SK-N-SH (cell line): ENCODE measurements at regions not wholly inside any gene's neighbourhood (a gene's known extent, or its start where the extent isn't known, plus 50 kb on each side); places are given as distances from the start of the nearest gene placed in this dataset.
A peak's percentile ranks its signal among the peaks of the same experiment; 100 is the strongest.

Experiments
- CTCF ChIA-PET: fragments of 300-600, 350-600 bp; formaldehyde crosslinking; extraction: SDS; loops from one replicate; lab custom pipeline; 2021; lab: Yijun Ruan, JAX
- POLR2A ChIA-PET: fragments of 350-600 bp; sonication (Branson Sonifier 250); formaldehyde crosslinking; extraction: SDS; loops from one replicate; lab custom pipeline; 2020; ENCODE audit warnings: antibody characterized with exemption, inconsistent platforms; lab: Yijun Ruan, JAX
- DNase-seq: peaks from one replicate; pipeline ENCODE4 v3.0.0; 2012
- H2AFZ ChIP-seq: fragments of 200-600 bp; sonication (generic); 2 replicates; pipeline ENCODE4 v1.8.1; 2016; ENCODE audit warnings: antibody characterized with exemption, mild to moderate bottlenecking, low read depth
- H3F3A ChIP-seq: fragments of 200-600 bp; sonication (generic); replicated peaks from 2 replicates; pipeline ENCODE3; 2016; ENCODE audit warnings: antibody characterized with exemption, mild to moderate bottlenecking; ENCODE audit not compliant: insufficient read depth
- H3K27ac ChIP-seq, 2 experiments: fragments of 200-500 bp in 1 of 2; fragments of 200-600 bp in 1 of 2; sonication (Bioruptor generic) in 1 of 2; sonication (generic), shearing (Covaris generic) in 1 of 2; 2 replicates each; pipeline versions ENCODE4 v1.5.1 to v1.6.1; 2014 to 2016; ENCODE audit warnings: low read depth in 2 of 2, inconsistent platforms in 1 of 2, low read length in 1 of 2, mild to moderate bottlenecking in 1 of 2, mixed read lengths in 1 of 2
- H3K27me3 ChIP-seq: fragments of 200-600 bp; sonication (generic), shearing (Covaris generic); 2 replicates; pipeline ENCODE4 v1.6.1; 2016; ENCODE audit warnings: mixed run types; ENCODE audit not compliant: insufficient read depth
- H3K36me3 ChIP-seq, 2 experiments: fragments of 200-500 bp in 1 of 2; fragments of 200-600 bp in 1 of 2; sonication (Bioruptor generic) in 1 of 2; sonication (generic) in 1 of 2; replicated peaks in 1 of 2; 2 replicates each; pipeline versions ENCODE3 to v1.5.1; 2014 to 2016; ENCODE audit warnings: low read length in 1 of 2, mild to moderate bottlenecking in 1 of 2; ENCODE audit not compliant: insufficient read depth in 2 of 2, control insufficient read depth in 1 of 2
- H3K4me1 ChIP-seq, 2 experiments: fragments of 200-500 bp in 1 of 2; fragments of 200-600 bp in 1 of 2; sonication (Bioruptor generic) in 1 of 2; sonication (generic), shearing (Covaris generic) in 1 of 2; 2 replicates each; pipeline versions ENCODE4 v1.5.1 to v1.6.1; 2014 to 2016; ENCODE audit warnings: low read depth in 1 of 2, low read length in 1 of 2, mixed run types in 1 of 2; ENCODE audit not compliant: insufficient read depth in 2 of 2, control insufficient read depth in 1 of 2
- H3K4me2 ChIP-seq: fragments of 200-600 bp; sonication (generic), shearing (Covaris generic); 2 replicates; pipeline ENCODE4 v1.6.1; 2017; ENCODE audit warnings: mixed run types
- H3K4me3 ChIP-seq, 2 experiments: fragments of 200-500 bp in 1 of 2; fragments of 200-600 bp in 1 of 2; sonication (Bioruptor generic) in 1 of 2; sonication (generic), shearing (Covaris generic) in 1 of 2; 2 replicates each; pipeline versions ENCODE4 v1.5.1 to v1.8.1; 2014 to 2016; ENCODE audit warnings: low read depth in 2 of 2, inconsistent platforms in 1 of 2, low read length in 1 of 2, mild to moderate bottlenecking in 1 of 2, mixed read lengths in 1 of 2, moderate library complexity in 1 of 2
- H3K79me2 ChIP-seq: fragments of 200-600 bp; sonication (generic); 2 replicates; pipeline ENCODE4 v1.8.1; 2017; ENCODE audit warnings: mild to moderate bottlenecking; ENCODE audit not compliant: insufficient read depth
- H3K9ac ChIP-seq: fragments of 200-600 bp; sonication (generic); 2 replicates; pipeline ENCODE4 v1.6.1; 2017; ENCODE audit warnings: mixed run types
- H3K9me2 ChIP-seq: fragments of 200-600 bp; sonication (generic); 2 replicates; pipeline ENCODE4 v1.6.1; 2017; ENCODE audit warnings: mixed run types
- H3K9me3 ChIP-seq: fragments of 200-600 bp; sonication (generic); 2 replicates; pipeline ENCODE4 v1.6.1; 2017; ENCODE audit warnings: mixed run types, mild to moderate bottlenecking, moderate library complexity
- H4K20me1 ChIP-seq: fragments of 200-600 bp; sonication (generic); 2 replicates; pipeline ENCODE4 v1.6.1; 2017; ENCODE audit warnings: mild to moderate bottlenecking, mixed run types; ENCODE audit not compliant: insufficient read depth
- CTCF ChIP-seq: fragments of 200-600 bp; sonication (generic); IDR thresholded peaks from 2 replicates; pipeline ENCODE4 v1.6.1; 2017; ENCODE audit warnings: antibody characterized with exemption, mild to moderate bottlenecking, moderate library complexity
- EP300 ChIP-seq, 2 experiments: IDR thresholded peaks; 2 replicates each; pipeline versions ENCODE4 v1.4.0 to v1.6.1; 2012; ENCODE audit warnings: borderline replicate concordance in 1 of 2, low read depth in 1 of 2, low read length in 1 of 2
- FOXJ3 ChIP-seq: sonication (generic); formaldehyde crosslinking; IDR thresholded peaks from 2 replicates; pipeline ENCODE4 v1.5.1; 2020; ENCODE audit warnings: mild to moderate bottlenecking, missing genetic modification reagents
- FOXM1 ChIP-seq: IDR thresholded peaks from 2 replicates; pipeline ENCODE4 v1.4.0; 2012; ENCODE audit warnings: low read depth, mild to moderate bottlenecking
- GATA2 ChIP-seq: sonication (generic); formaldehyde crosslinking; IDR thresholded peaks from 2 replicates; pipeline ENCODE4 v1.5.0; 2020; ENCODE audit warnings: mild to moderate bottlenecking, missing genetic modification reagents
- JUND ChIP-seq: IDR thresholded peaks from 2 replicates; pipeline ENCODE4 v1.4.0; 2012
- MXI1 ChIP-seq: IDR thresholded peaks from 2 replicates; pipeline ENCODE4 v1.6.1; 2012; ENCODE audit warnings: mild to moderate bottlenecking, low read depth, low read length, improper control_type of control experiment
- NFIC ChIP-seq: IDR thresholded peaks from 2 replicates; pipeline ENCODE4 v1.4.0; 2012; ENCODE audit warnings: borderline replicate concordance
- POLR2AphosphoS5 ChIP-seq: IDR thresholded peaks from 2 replicates; pipeline ENCODE4 v1.6.1; 2012; ENCODE audit warnings: low read depth, low read length
- RAD21 ChIP-seq: IDR thresholded peaks from 2 replicates; pipeline ENCODE4 v1.6.1; 2012; ENCODE audit warnings: mild to moderate bottlenecking, low read length
- REST ChIP-seq: IDR thresholded peaks from 2 replicates; pipeline ENCODE4 v1.6.1; 2012; ENCODE audit warnings: mild to moderate bottlenecking, low read depth, low read length, moderate library complexity
- RXRA ChIP-seq: IDR thresholded peaks from 2 replicates; pipeline ENCODE4 v1.4.0; 2012; ENCODE audit warnings: low read depth, mild to moderate bottlenecking, borderline replicate concordance
- SMC3 ChIP-seq: IDR thresholded peaks from 2 replicates; pipeline ENCODE4 v1.6.1; 2012; ENCODE audit warnings: low read depth, low read length, improper control_type of control experiment
- TAF1 ChIP-seq: IDR thresholded peaks from 2 replicates; pipeline ENCODE4 v1.6.1; 2012; ENCODE audit warnings: low read depth, mild to moderate bottlenecking, low read length, moderate library complexity, borderline replicate concordance
- TCF12 ChIP-seq: IDR thresholded peaks from 2 replicates; pipeline ENCODE4 v1.4.0; 2012
- TEAD4 ChIP-seq: IDR thresholded peaks from 2 replicates; pipeline ENCODE4 v1.4.0; 2012; ENCODE audit warnings: mild to moderate bottlenecking, borderline replicate concordance; ENCODE audit not compliant: insufficient read depth
- YY1 ChIP-seq: IDR thresholded peaks from 2 replicates; pipeline ENCODE4 v1.4.0; 2012; ENCODE audit warnings: low read depth, mild to moderate bottlenecking
- WGBS: methylation state at CpG from one replicate; pipeline ENCODE4 v1.1.6; 2017; ENCODE audit warnings: low lambda C conversion rate; 5-methylcytosine and 5-hydroxymethylcytosine counted together
- TF ChIP-seq, protein P1 (sequence below): IDR thresholded peaks from 2 replicates; pipeline ENCODE4 v1.4.0; 2012; ENCODE audit warnings: low read depth, borderline replicate concordance

DNA sequence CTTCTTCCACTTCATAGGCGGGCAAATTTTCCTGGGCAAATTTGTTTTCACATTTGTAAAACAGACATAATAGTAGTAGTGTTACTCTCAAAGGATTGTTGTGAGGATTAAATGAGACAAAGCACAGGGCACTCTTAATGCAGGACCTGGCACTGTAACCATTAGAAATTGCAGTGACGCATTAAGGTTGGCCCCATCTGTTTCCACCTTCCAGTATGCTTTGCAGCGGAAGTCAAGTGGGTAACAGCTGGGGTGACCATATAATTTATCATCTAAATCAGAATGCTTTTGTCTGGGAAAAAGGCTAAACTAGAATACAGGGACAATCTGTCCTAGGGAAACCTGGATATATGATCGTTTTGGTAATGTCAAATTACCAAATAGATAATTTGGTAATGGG is 132.5 kb upstream of the CACHD1 start:
- no peaks in the 10 kb centered on the region for H3K9me2 ChIP-seq
- WGBS = 33% methylated on average over 4 of the region's 4 CpGs
- no peak overlapping the region for H3K4me2 ChIP-seq
- no peaks in the 10 kb centered on the region; the same call in 1 of the 2 replicates for H3K27me3 ChIP-seq
- peak overlapping the region in 1 of 2 experiments; percentile 34; a peak in 2 of 4 replicates for H3K27ac ChIP-seq
- H3K4me3 ChIP-seq = no peak overlapping the region
- ChIA-PET CTCF (interaction anchor here (1.4 kb wide), 1 partner anchor 9 kb away, joined by 3 read pairs; no protein-coding TSS in a partner anchor), POLR2A (no interaction called here)
- no peaks in the 10 kb centered on the region for H3K36me3 ChIP-seq
- no peak overlapping the region for H2AFZ ChIP-seq
- TF ChIP-seq TEAD4 (no peak), GATA2 (peak; percentile 16; the same call in 1 of the 2 replicates)
- peak; percentile 25 for DNase-seq
- no peaks in the 10 kb centered on the region for H4K20me1 ChIP-seq
- H3K9me3 ChIP-seq = no peaks in the 10 kb centered on the region
- no peaks in the 10 kb centered on the region for H3F3A ChIP-seq
- H3K4me1 ChIP-seq = peaks cover 5 to 14% of the 10 kb centered on the region in 2 experiments; a peak in 2 of 4 replicates
- H3K9ac ChIP-seq = no peak overlapping the region
- no peaks in the 10 kb centered on the region for H3K79me2 ChIP-seq

DNA sequence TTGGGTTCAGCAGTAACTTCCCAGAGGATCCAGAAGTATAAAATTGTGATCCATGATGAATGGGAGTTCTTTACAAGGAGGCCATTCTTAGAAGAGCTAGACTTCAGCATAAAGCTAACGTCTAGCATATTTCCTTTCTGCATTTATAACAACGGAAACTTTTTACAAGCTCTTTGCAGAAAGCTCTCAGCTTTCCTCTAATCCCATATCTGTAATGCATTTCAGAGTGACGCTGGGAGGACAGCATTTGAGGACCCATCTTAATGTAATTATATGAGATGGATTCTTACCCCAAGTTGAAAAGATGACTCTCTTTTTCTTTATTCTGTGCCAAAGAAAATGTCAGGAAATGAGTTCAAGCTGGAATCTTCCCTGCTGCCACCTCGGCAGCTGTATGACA is 132.0 kb upstream of the CACHD1 start:
- no peak for DNase-seq
- Histone ChIP-seq H3K9ac (no peak overlapping the region), H3K4me2 (no peak overlapping the region)

More for the DNA sequence above, 132.0 kb upstream of the CACHD1 start:
- POLR2A ChIA-PET = no interaction called here
- Histone ChIP-seq H3K9me3 (no peaks in the 10 kb centered on the region), H2AFZ (no peak overlapping the region), H4K20me1 (no peaks in the 10 kb centered on the region), H3K79me2 (no peaks in the 10 kb centered on the region), H3K27me3 (no peaks in the 10 kb centered on the region; the same call in 1 of the 2 replicates), H3K27ac (peak overlapping the region in 1 of 2 experiments; percentile 34; a peak in 2 of 4 replicates), H3K4me1 (peaks cover 5 to 14% of the 10 kb centered on the region in 2 experiments; a peak in 2 of 4 replicates), H3K9me2 (no peaks in the 10 kb centered on the region), H3F3A (no peaks in the 10 kb centered on the region), H3K4me3 (no peak overlapping the region), H3K36me3 (no peaks in the 10 kb centered on the region)
- CTCF ChIA-PET = interaction anchor here (0.5 to 1.4 kb wide), 2 partner anchors 8 to 9 kb away, joined by 3 read pairs; no protein-coding TSS in a partner anchor
- 16% methylated on average over 4 of the region's 4 CpGs for WGBS
- no peak for TF ChIP-seq NFIC
- TF ChIP-seq TAF1 = no peak
- TF ChIP-seq MXI1 = no peak
- TF ChIP-seq RAD21 = no peak
- TF ChIP-seq RXRA = no peak
- TF ChIP-seq, protein P1, sequence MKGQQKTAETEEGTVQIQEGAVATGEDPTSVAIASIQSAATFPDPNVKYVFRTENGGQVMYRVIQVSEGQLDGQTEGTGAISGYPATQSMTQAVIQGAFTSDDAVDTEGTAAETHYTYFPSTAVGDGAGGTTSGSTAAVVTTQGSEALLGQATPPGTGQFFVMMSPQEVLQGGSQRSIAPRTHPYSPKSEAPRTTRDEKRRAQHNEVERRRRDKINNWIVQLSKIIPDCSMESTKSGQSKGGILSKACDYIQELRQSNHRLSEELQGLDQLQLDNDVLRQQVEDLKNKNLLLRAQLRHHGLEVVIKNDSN = no peak
- TF ChIP-seq EP300 (IDR thresholded peaks at IDR 0.05; ENCODE audit: borderline replicate concordance in 1 of 2, low read depth in 1 of 2, low read length in 1 of 2) = no peak
- TF ChIP-seq TCF12 = no peak
- TF ChIP-seq FOXM1 = no peak
- TF ChIP-seq POLR2AphosphoS5 = no peak
- no peak for TF ChIP-seq JUND
- TF ChIP-seq YY1 = no peak
- no peak for TF ChIP-seq SMC3
- no peak for TF ChIP-seq REST
- no peak for TF ChIP-seq FOXJ3 (CRISPR knock-in tag)
- TF ChIP-seq CTCF = no peak
